Stimulated activated CD8-positive, alpha-beta memory T cell treated with anti-CD3 and anti-CD28 coated beads, Interleukin-15, amount 100 ng/mL, for 4 hours (primary cell): ENCODE measurements at regions not wholly inside any gene's neighbourhood (a gene's known extent, or its start where the extent isn't known, plus 50 kb on each side); places are given as distances from the start of the nearest gene placed in this dataset.

Source experiments
- DNase-seq, 2 donors: peaks; one replicate each; pipeline ENCODE4 v3.0.0-alpha.2; 2020; ENCODE audit warnings: low read depth in 2 of 2

DNA sequence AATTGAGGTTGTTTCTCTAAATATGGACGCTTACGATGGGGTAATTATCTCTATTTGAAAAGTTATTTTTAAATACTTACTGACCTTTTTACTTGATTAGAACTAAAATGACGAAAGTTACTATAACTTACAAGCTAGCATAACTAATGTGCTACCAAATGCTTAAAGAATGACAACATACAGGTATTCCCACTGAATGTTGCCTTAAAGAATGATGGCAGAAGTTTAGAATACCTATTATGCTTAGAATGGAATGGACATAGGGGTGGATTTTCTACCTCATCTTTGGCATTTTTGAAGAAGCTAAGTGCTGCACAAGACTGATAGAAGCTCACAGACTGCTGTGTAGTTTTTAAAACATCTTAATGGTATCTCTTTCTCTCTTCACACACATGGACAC lies 284.8 kb downstream of the THBS2 start:
- DNase-seq: no peak

DNA sequence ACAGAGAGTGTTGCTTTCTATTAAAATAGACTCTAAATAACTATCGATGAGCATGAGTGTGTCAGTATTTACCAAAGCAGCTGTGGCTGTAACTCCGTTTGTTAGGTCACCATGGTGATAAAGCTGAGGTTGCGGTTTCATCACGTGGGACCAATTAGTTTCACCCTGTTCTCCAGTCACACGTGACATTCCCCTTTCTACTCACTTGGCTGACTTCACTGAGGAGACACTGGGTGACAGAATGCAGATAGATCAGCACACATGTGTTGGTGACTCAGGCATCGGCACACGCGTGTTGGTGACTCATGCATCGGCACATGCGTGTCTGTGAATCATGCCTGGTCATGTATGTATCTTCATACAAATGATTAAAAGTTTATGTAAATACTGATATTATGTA lies 285.4 kb downstream of the THBS2 start:
- no peak for DNase-seq

DNA sequence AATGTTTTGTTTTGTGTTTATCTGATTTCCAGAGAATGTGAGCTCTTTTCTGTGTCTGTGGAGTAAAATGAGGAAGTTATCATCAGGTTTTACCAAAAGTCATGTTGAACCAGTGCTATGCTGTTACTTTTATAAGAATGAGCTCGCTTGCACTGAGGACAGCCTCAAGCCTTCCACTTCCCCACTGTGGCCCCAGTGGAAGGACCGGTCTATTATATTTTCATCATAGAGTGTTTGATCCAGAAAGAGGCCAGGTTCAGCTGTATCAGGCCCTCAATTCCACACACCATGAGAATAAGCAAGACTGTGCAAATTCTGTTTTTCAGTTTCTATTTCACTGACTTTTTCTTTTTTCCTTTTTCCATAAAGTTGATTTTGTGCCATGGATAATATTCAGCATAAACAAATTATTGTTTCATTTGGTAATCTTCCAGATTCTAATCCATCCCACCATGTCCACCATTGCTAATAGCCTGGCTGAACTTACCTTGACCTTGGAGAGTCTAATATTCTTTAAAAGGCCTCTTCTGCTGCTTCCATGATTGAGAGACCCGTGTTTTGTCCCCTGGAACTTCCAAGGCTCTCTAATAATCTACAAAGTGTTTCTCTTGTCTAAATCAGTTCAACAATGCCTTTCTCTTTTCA lies 286.2 kb downstream of the THBS2 start:
- no peak for DNase-seq

DNA sequence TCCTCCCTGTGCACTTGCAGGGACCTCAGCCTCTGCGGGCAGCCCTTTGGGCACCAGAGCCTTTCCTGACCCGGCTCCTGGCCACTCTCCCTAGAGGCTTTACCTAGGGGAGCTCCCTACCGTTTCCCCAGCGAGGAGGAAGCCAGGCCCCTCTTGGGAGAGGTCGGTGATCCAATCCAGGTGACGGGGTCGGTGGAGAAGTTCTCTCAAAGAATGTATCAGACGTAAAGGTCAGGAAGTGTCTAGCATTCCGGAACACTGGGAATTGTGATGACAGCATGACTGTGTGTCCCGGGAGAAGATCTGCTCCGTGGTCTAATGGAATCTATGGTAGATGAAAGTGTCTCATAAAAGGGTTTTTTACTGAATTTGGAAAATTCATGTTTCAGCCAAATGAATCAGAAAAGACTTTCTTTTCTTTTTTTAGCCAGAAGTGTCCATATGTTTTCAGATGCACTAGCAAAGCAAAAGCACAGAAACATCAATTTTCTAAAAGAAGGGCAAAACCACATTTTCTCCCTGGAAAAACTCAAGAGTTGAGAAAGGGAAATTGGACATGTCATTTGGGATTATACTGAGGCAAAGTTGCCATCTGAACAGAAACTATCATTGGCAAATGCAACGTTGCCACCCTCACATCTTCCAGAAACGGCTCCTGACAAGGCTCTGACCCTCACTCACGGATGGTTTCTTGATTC lies 289.4 kb downstream of the THBS2 start:
- no peak for DNase-seq

DNA sequence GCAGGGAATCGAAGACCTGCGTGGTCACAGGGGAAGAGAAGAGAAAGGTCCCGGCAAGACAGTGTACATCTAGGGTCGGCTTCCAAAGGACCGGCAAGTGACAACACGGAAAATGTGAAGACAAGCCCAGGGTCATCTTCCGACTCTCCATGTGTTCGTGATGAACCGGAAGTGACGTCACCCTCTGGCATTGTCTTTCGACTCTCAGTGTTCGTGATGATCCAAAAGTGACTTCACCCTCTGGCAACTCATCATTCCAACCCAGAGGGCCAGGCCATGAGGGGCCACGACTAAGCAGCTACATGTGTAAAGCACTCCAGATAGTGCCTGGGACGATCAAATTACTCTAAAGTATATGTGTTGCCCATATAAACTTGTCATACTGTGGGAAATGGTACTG lies 290.8 kb downstream of the THBS2 start:
- no peak for DNase-seq

DNA sequence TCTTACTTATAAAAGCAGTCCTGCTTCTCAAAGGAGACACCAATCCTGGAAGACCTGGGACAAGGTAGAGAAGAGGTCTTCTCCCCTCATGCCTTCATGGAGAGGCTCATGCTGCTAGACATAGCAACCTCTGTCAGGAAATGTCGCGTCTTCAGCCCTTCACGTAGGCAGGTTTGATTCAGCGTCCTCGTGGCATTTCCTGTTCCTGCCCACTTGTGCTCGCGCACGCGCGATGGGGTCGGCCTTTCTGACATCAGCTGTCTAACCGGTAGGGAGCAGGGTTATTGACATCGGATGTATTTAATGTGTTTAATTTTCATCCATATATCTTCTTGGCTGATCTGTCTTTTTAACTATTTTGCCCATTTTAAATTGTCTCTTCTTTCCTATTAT lies 292.4 kb downstream of the THBS2 start:
- DNase-seq: no peak

DNA sequence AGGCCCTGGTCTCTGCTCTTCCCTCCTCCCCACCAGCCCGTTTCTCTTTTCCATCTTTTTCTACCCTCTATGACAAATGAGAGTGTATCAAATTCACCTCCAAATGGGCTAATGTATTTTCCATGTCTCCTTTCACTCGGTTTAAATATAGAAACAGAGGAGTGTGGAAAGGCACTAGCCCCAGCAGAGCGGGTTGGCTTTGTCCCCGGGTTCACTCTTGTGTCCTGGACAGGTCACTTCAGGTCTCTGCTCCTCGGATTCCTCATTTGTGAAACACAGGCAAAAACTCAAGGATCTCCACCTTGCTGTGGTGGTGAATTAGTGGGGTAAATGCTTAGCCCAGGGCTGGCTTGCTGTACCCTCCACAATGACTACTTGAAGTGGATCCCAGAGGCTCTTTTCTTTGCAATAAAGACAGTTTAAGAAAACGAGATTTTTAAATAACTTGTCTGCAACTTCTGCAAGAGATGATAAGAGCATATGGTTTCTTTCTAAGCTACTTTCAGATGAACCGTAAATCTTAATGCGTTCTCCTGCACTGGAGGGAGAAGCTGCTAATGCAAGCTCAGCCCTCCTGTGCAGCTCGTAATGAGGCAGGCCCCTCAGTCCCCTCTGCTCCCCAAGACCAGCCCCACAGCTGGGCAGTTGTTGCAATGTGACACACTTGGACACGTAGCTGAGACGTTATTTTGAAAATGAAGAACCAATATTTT lies 292.9 kb downstream of the THBS2 start:
- DNase-seq: no peak

- DNase-seq: no peak
Measured at GRCh38 chr6:168959696-168960095, 293.9 kb downstream of the THBS2 start.

- DNase-seq: no peak
Measured at GRCh38 chr6:168956884-168957730, 296.5 kb downstream of the THBS2 start.

DNA sequence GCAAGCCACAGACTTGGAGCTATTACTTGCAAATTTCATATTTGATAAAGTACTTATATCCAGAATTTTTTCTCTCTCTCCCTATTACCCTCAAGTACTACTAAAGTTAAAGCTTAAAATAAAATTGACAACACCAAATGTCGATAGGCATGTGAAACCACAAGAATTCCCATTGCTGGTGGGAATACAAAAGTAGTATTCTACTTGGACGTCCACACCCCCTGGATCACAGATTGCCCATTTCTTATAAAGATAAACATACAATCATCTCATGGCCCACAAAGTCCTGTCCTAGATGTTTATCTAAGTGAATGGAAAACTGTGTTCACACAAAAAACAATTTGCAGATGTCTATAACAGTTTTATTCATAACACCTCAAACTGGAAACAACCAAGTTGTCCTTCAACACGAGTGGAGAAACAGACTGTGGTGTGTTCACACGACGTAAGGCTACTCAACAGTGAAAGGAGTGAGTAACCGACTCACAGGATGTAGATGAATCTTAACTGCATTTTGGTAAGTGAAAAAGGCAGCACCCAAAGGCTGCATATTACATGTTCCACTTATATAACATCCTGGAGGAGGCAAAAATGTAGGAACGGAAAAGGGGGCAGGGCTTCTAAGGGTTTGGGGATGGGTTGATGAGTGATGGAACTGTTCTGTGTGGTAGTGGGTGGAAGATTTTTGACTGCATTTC lies 297.4 kb downstream of the THBS2 start:
- no peak for DNase-seq

- DNase-seq: no peak
Measured at GRCh38 chr6:168953461-168953860, 300.2 kb downstream of the THBS2 start.

DNA sequence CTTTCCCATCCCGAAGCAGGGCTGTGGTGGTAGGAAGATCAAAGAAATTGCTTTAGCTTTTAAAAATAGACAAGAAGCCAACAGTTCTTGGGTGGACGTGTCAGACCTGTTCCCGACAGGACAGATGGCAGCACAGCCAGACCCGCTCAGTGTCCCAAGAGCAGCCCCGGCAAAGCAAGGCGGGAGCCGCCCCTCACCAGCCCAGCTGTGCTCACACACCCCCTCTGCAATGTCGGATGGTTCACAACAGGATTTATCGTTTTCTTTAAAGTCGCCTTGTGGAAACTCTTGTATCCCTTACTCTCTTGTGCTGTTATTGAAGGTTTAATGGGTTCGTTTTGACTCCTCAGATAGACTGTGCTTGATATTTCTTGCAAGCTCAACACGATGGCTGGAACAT lies 302.4 kb downstream of the THBS2 start:
- no peak for DNase-seq

GRCh38 chr6:168950858-168951214 lies 302.8 kb downstream of the THBS2 start:
- no peak for DNase-seq

DNA sequence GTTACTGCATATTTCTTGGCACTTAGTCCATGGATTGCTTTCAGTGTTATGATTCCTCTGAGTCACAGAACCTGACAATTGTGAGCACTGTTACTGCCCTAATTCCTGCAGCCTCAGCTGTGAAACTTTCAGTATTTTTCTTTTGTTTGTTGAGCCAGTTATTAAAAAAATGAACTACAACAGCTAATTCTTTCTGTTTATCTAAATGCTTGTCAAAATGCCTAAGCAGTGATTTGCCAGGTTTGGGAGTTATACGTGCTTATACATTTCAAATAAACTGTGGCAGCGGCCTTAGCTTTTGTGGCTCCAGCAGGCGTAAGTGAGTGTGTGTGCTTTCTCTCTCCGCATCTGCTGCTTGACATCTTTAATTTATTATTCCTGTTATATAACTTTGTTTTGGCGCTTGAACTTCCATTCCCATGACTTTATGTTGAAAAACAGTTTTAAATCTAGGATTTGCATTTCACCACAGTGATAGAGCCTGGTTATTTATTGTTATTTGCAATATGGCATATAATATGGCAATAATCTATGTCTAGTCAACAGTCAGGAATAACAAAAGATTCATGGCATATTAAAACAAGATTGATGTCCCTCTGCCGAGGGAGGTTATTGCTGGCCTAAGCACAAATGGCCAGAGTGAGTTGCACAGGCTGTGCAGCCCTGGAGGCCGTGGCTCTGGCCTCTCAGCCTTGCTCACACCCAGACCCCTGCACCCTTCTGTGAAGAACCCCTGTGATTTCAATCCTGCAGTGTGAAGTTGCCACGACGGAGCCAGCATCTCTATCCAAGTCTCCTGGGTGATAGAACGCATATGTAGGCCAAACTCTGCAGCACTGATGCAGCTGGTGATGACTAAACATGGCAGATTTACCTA lies 303.4 kb downstream of the THBS2 start:
- DNase-seq: no peak

DNA sequence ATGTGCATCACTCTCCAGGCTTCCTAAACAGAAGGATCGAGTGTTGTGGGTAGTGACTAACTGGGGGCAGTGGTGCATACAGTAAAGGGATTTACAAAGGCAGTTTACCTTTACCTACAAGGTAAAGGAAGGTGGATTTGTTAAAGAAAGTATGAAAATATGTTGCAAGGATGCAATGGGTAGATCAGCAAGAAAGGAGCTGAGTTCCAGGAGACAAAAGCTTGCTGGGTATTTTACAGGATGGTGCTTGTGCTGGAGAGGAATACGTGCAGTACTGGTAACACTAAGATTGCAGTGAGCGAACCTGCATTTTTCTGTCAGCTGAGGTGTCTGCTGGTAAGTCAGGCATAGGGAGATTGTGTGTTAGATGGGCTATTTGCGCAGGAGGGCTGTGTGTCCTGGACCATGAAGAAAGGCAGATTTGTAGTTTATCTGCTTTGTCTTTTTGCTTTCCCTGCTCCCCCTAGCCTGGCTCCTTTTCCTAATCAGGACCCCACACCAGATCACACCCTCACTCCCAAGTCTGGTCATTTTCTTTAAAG lies 304.6 kb downstream of the THBS2 start:
- DNase-seq: no peak

DNA sequence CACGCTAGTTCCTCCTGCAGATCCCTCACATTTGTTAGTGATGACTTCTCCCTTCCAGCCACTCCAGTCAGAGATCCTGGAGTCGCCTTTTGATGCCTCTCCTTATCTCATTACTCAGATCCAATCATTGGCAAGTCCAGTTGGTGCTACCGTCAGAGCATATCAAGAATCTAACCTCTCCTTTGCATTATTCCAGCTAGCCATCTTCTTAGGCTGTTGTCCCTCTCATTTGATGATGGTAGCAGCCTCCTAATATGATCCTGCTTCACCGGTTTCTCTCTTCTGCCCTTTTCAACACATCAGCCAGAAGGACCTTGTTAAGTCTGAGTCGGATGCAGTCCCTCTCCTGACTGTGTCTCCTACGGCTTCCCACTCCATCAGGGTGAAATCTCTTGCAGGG lies 305.6 kb downstream of the THBS2 start:
- no peak for DNase-seq

DNA sequence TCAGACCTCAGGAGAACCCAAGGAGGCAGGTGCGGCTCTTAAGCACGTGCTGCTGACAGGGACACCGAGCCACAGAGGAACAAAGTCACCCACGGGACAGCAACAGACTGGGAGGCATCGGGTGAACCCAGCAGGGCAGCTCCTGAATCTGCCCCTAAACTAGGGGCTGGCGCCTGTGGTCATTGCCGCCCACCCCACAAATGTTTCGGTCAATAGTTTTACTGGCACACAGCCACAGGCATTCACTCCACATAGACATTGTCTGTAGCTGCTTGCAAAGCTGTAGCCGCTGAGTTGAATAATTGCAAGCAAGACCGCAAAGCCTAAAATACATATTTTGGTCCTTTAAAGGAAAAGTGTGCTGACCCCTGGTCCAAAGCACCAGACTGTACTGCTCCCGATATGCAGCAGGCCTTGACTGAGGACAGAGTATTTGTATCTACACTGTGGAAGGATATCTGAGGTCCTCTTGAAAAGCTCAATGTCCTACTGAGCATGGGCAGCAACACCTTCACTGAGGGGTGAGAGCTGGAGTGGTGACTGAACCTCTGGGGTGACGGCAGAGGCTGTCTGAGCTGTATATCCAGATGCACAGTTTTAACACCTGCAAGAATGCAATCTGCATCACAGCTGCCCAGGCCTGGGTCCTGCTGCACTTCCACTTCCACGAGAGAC lies 310.3 kb downstream of the THBS2 start:
- DNase-seq: no peak

DNA sequence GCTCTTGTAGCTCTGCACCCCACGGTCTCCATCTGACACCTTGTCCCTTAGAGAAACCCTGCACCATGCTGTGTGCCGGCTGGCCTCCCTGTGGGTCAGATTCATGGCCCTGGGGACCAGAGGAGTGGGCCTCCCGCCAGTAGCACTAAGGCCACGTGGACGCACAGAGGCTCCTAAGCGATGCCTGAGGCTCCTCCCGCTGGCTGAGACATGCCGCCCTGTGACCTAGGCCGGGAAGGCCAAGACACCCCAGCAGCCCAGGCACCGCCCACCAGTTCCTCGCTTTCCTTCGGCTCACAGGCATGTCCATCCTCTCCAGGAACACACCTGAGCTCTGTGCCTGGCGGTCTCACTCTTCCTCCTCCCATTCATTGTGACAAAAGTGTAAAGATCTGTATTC lies 311.0 kb downstream of the THBS2 start:
- no peak for DNase-seq

- no peak for DNase-seq
Measured at GRCh38 chr6:168941036-168941435, 312.6 kb downstream of the THBS2 start.

DNA sequence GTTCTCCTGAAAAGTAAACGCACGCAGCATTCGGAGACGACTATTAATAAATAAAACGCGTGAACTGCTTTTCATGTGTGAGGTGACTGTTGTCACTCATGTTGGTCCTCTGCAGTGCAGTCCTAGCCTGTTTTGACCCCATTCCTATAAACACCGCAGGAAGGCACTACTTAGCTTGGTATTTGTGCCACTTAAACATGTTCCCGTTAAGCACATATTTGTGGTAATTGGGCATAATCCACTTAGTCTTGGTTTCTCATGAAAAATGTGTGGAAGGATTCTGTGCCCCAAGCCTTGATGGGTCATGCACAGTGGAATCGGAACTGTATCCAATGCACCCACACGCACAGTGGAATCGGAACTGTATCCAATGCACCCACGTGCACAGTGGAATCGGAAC lies 313.9 kb downstream of the THBS2 start:
- DNase-seq: no peak
